ENCODE measurements at regions not wholly inside any gene's neighbourhood (a gene's known extent, or its start where the extent isn't known, plus 50 kb on each side); places are given as distances from the start of the nearest gene placed in this dataset.
"Not testable (repeated sequence)": the region's sequence is repeated elsewhere in the genome, so short reads cannot be mapped to it uniquely, and the experiment has no call there.

DNA sequence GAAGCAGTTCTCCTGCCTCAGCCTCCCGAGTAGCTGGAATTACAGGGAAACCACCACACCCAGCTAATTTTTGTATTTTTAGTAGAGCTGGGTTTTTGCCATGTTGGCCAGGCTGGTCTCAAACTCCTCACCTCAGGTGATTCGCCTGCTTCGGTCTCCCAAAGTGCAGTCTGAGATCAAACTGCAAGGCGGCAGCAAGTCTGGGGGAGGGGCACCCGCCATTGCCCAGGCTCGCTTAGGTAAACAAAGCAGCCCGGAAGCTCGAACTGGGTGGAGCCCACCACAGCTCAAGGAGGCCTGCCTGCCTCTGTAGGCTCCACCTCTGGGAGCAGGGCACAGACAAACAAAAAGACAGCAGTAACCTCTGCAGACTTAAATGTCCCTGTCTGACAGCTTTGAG is 725.2 kb upstream of the ANKRD30A start:
- not testable (repeated sequence) for H3K9me3 ChIP-seq (ENCODE audit: control insufficient read depth, low read length); H3K27ac ChIP-seq (ENCODE audit: insufficient read depth, low read length, poor library complexity, severe bottlenecking); H3K27me3 ChIP-seq (replicated peaks; ENCODE audit: control insufficient read depth, insufficient read depth, low read length, poor library complexity, severe bottlenecking); H3K36me3 ChIP-seq (ENCODE audit: control insufficient read depth, insufficient read depth, low read length); DNase-seq; H3K4me3 ChIP-seq (ENCODE audit: insufficient read depth, low read depth, low read length, poor library complexity, severe bottlenecking); H3K4me1 ChIP-seq (ENCODE audit: control insufficient read depth, insufficient read depth, low read length, poor library complexity, severe bottlenecking)

- no peaks in the 10 kb centered on the region for H3K36me3 ChIP-seq (ENCODE audit: control insufficient read depth, insufficient read depth, low read length)
- H3K4me1 ChIP-seq (ENCODE audit: control insufficient read depth, insufficient read depth, low read length, poor library complexity, severe bottlenecking) = no peaks in the 10 kb centered on the region
- H3K27ac ChIP-seq (ENCODE audit: insufficient read depth, low read length, poor library complexity, severe bottlenecking) = no peak overlapping the region
- H3K27me3 ChIP-seq (replicated peaks; ENCODE audit: control insufficient read depth, insufficient read depth, low read length, poor library complexity, severe bottlenecking) = no peaks in the 10 kb centered on the region
- no peaks in the 10 kb centered on the region for H3K9me3 ChIP-seq (ENCODE audit: control insufficient read depth, low read length)
- no peak for DNase-seq
- no peak overlapping the region for H3K4me3 ChIP-seq (ENCODE audit: insufficient read depth, low read depth, low read length, poor library complexity, severe bottlenecking)
These were observed 731.6 kb upstream of the ANKRD30A start for GRCh38 chr10:36393801-36394200.

GRCh38 chr10:36391405-36391804 is 734.0 kb upstream of the ANKRD30A start:
- no peak for DNase-seq
- H3K27me3 ChIP-seq (replicated peaks; ENCODE audit: control insufficient read depth, insufficient read depth, low read length, poor library complexity, severe bottlenecking) = no peaks in the 10 kb centered on the region
- H3K4me3 ChIP-seq (ENCODE audit: insufficient read depth, low read depth, low read length, poor library complexity, severe bottlenecking) = no peak overlapping the region

DNA sequence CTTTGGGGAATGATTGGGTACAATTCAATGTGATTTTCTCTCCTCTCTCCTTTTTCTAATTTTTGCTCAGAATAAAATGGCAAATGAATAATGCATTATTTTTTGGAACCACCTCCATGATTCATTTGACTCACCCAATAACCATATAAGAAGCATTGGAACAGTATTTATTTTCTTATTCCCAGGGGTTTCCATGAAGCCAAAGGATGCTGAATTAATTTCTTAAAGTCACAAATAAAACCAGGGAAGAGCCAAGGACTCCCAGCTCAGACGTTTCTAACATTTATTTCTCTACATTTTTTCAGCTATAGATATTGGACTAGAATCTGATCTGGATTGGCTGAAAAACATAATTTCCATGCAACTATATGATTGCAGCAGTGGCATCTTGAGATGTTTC is 735.2 kb upstream of the ANKRD30A start:
- no peaks in the 10 kb centered on the region for H3K4me1 ChIP-seq (ENCODE audit: control insufficient read depth, insufficient read depth, low read length, poor library complexity, severe bottlenecking)
- H3K36me3 ChIP-seq (ENCODE audit: control insufficient read depth, insufficient read depth, low read length) = no peaks in the 10 kb centered on the region
- H3K4me3 ChIP-seq (ENCODE audit: insufficient read depth, low read depth, low read length, poor library complexity, severe bottlenecking) = no peak overlapping the region
- H3K27me3 ChIP-seq (replicated peaks; ENCODE audit: control insufficient read depth, insufficient read depth, low read length, poor library complexity, severe bottlenecking) = no peaks in the 10 kb centered on the region
- H3K9me3 ChIP-seq (ENCODE audit: control insufficient read depth, low read length) = no peaks in the 10 kb centered on the region
- no peak overlapping the region for H3K27ac ChIP-seq (ENCODE audit: insufficient read depth, low read length, poor library complexity, severe bottlenecking)
- DNase-seq = no peak

More at GRCh38 chr10:36391405-36391804, 734.0 kb upstream of the ANKRD30A start:
- no peaks in the 10 kb centered on the region for H3K36me3 ChIP-seq (ENCODE audit: control insufficient read depth, insufficient read depth, low read length)
- no peaks in the 10 kb centered on the region for H3K4me1 ChIP-seq (ENCODE audit: control insufficient read depth, insufficient read depth, low read length, poor library complexity, severe bottlenecking)
- no peaks in the 10 kb centered on the region for H3K9me3 ChIP-seq (ENCODE audit: control insufficient read depth, low read length)
- H3K27ac ChIP-seq (ENCODE audit: insufficient read depth, low read length, poor library complexity, severe bottlenecking) = no peak overlapping the region

GRCh38 chr10:36388166-36388565 is 737.2 kb upstream of the ANKRD30A start:
- no peaks in the 10 kb centered on the region for H3K36me3 ChIP-seq (ENCODE audit: control insufficient read depth, insufficient read depth, low read length)
- no peaks in the 10 kb centered on the region for H3K9me3 ChIP-seq (ENCODE audit: control insufficient read depth, low read length)
- H3K4me1 ChIP-seq (ENCODE audit: control insufficient read depth, insufficient read depth, low read length, poor library complexity, severe bottlenecking) = no peaks in the 10 kb centered on the region
- H3K27me3 ChIP-seq (replicated peaks; ENCODE audit: control insufficient read depth, insufficient read depth, low read length, poor library complexity, severe bottlenecking) = no peaks in the 10 kb centered on the region
- H3K4me3 ChIP-seq (ENCODE audit: insufficient read depth, low read depth, low read length, poor library complexity, severe bottlenecking) = no peak overlapping the region
- no peak for DNase-seq
- no peak overlapping the region for H3K27ac ChIP-seq (ENCODE audit: insufficient read depth, low read length, poor library complexity, severe bottlenecking)

GRCh38 chr10:36385693-36386092 is 739.7 kb upstream of the ANKRD30A start:
- Histone ChIP-seq H3K27ac (ENCODE audit: insufficient read depth, low read length, poor library complexity, severe bottlenecking) (no peak overlapping the region), H3K36me3 (ENCODE audit: control insufficient read depth, insufficient read depth, low read length) (no peaks in the 10 kb centered on the region), H3K9me3 (ENCODE audit: control insufficient read depth, low read length) (no peaks in the 10 kb centered on the region), H3K4me1 (ENCODE audit: control insufficient read depth, insufficient read depth, low read length, poor library complexity, severe bottlenecking) (no peaks in the 10 kb centered on the region), H3K4me3 (ENCODE audit: insufficient read depth, low read depth, low read length, poor library complexity, severe bottlenecking) (no peak overlapping the region), H3K27me3 (replicated peaks; ENCODE audit: control insufficient read depth, insufficient read depth, low read length, poor library complexity, severe bottlenecking) (no peaks in the 10 kb centered on the region)
- no peak for DNase-seq

DNA sequence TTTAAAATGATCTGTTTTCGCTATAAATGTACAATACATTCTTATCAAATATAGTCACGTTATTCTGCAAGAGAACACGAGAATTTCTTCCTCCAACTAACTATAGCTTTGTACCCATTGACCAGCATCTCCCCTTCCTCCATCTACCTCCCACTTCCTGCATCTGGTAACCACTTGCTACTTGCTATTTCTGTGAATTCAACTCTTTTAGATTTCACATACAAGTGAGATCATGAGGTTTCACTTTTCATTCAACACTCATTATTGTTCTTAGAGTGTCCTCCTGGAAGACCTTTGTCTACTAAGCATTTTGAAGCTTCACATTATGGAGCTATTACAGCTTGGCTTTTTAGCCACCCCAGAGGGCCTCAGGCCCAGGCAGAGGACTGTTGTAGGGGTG is 741.3 kb upstream of the FZD8 start:
- Histone ChIP-seq H3K36me3 (ENCODE audit: control insufficient read depth, insufficient read depth, low read length) (no peaks in the 10 kb centered on the region), H3K9me3 (ENCODE audit: control insufficient read depth, low read length) (no peaks in the 10 kb centered on the region), H3K4me1 (ENCODE audit: control insufficient read depth, insufficient read depth, low read length, poor library complexity, severe bottlenecking) (no peaks in the 10 kb centered on the region), H3K27ac (ENCODE audit: insufficient read depth, low read length, poor library complexity, severe bottlenecking) (no peak overlapping the region), H3K27me3 (replicated peaks; ENCODE audit: control insufficient read depth, insufficient read depth, low read length, poor library complexity, severe bottlenecking) (no peaks in the 10 kb centered on the region), H3K4me3 (ENCODE audit: insufficient read depth, low read depth, low read length, poor library complexity, severe bottlenecking) (no peak overlapping the region)
- DNase-seq = no peak

DNA sequence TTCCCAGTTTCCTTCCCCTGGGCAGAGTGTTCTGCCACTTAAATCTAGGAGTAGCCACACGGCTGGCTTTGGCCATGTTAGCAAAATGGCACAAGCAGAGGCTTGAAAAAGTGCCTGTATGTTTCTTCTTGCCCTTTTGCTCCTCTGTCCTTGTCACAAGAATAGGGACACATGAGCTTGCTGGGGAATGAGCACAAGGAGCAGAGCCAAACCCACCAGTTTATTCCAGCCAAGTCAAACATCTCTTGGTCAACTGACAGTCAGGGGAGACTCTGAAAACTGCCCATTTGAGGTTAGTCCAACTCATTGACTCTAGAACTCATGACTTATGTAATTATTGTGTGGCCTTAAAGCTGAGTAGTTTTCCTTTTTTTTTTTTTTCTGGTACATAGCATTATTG is 739.7 kb upstream of the FZD8 start:
- H3K27me3 ChIP-seq (replicated peaks; ENCODE audit: control insufficient read depth, insufficient read depth, low read length, poor library complexity, severe bottlenecking) = no peaks in the 10 kb centered on the region
- no peaks in the 10 kb centered on the region for H3K4me1 ChIP-seq (ENCODE audit: control insufficient read depth, insufficient read depth, low read length, poor library complexity, severe bottlenecking)
- H3K9me3 ChIP-seq (ENCODE audit: control insufficient read depth, low read length) = no peaks in the 10 kb centered on the region
- no peak overlapping the region for H3K27ac ChIP-seq (ENCODE audit: insufficient read depth, low read length, poor library complexity, severe bottlenecking)
- DNase-seq = no peak
- H3K4me3 ChIP-seq (ENCODE audit: insufficient read depth, low read depth, low read length, poor library complexity, severe bottlenecking) = no peak overlapping the region
- no peaks in the 10 kb centered on the region for H3K36me3 ChIP-seq (ENCODE audit: control insufficient read depth, insufficient read depth, low read length)

DNA sequence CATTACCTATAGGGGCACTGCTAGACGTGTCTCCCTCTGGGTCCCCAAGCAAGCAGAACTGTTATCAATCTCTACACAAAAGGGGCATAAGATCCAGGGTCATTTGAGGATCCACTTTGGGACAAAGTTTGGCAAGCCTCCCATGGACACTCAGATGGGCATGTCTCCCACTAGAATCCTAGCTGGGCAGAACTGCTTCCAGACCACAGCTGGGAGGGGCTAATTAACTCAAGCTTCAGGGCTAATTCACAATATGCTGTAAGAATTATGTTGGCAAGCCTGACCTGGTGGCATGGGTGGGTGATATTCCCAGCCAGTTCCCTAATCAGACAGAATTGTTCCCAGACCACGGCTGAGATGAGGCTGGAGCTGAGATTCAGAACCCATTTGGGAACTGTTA is 738.4 kb upstream of the FZD8 start:
- Histone ChIP-seq H3K9me3 (ENCODE audit: control insufficient read depth, low read length) (no peaks in the 10 kb centered on the region), H3K27ac (ENCODE audit: insufficient read depth, low read length, poor library complexity, severe bottlenecking) (no peak overlapping the region), H3K27me3 (replicated peaks; ENCODE audit: control insufficient read depth, insufficient read depth, low read length, poor library complexity, severe bottlenecking) (no peaks in the 10 kb centered on the region), H3K36me3 (ENCODE audit: control insufficient read depth, insufficient read depth, low read length) (no peaks in the 10 kb centered on the region), H3K4me1 (ENCODE audit: control insufficient read depth, insufficient read depth, low read length, poor library complexity, severe bottlenecking) (no peaks in the 10 kb centered on the region), H3K4me3 (ENCODE audit: insufficient read depth, low read depth, low read length, poor library complexity, severe bottlenecking) (no peak overlapping the region)
- DNase-seq = no peak

GRCh38 chr10:36375107-36375506 is 733.0 kb upstream of the FZD8 start:
- no peaks in the 10 kb centered on the region for H3K9me3 ChIP-seq (ENCODE audit: control insufficient read depth, low read length)
- no peaks in the 10 kb centered on the region for H3K4me1 ChIP-seq (ENCODE audit: control insufficient read depth, insufficient read depth, low read length, poor library complexity, severe bottlenecking)
- no peak for DNase-seq
- H3K27ac ChIP-seq (ENCODE audit: insufficient read depth, low read length, poor library complexity, severe bottlenecking) = no peak overlapping the region
- no peaks in the 10 kb centered on the region for H3K36me3 ChIP-seq (ENCODE audit: control insufficient read depth, insufficient read depth, low read length)
- no peaks in the 10 kb centered on the region for H3K27me3 ChIP-seq (replicated peaks; ENCODE audit: control insufficient read depth, insufficient read depth, low read length, poor library complexity, severe bottlenecking)
- no peak overlapping the region for H3K4me3 ChIP-seq (ENCODE audit: insufficient read depth, low read depth, low read length, poor library complexity, severe bottlenecking)

Data from effector memory CD4-positive, alpha-beta T cell (primary cell).